ENCODE measurements at regions not wholly inside any gene's neighbourhood (a gene's known extent, or its start where the extent isn't known, plus 50 kb on each side); places are given as distances from the start of the nearest gene placed in this dataset.
"Not testable (repeated sequence)": the region's sequence is repeated elsewhere in the genome, so short reads cannot be mapped to it uniquely, and the experiment has no call there.

- H3K36me3 ChIP-seq (ENCODE audit: insufficient read depth, low read length, poor library complexity, severe bottlenecking) = no peaks in the 10 kb centered on the region
- DNase-seq (ENCODE audit: low spot score) = no peak
- intact Hi-C loops (cut with micrococcal nuclease; ENCODE audit: unreplicated experiment) = no loop called here
- CTCF ChIA-PET = no interaction called here
- no peak overlapping the region for H3K4me3 ChIP-seq (ENCODE audit: low read depth, low read length, poor library complexity, severe bottlenecking)
- H3K9me3 ChIP-seq (ENCODE audit: low read depth, low read length, poor library complexity, severe bottlenecking) = no peaks in the 10 kb centered on the region
- no TSS peak for BruUV-seq (replicated peaks)
- TF ChIP-seq, protein P1, sequence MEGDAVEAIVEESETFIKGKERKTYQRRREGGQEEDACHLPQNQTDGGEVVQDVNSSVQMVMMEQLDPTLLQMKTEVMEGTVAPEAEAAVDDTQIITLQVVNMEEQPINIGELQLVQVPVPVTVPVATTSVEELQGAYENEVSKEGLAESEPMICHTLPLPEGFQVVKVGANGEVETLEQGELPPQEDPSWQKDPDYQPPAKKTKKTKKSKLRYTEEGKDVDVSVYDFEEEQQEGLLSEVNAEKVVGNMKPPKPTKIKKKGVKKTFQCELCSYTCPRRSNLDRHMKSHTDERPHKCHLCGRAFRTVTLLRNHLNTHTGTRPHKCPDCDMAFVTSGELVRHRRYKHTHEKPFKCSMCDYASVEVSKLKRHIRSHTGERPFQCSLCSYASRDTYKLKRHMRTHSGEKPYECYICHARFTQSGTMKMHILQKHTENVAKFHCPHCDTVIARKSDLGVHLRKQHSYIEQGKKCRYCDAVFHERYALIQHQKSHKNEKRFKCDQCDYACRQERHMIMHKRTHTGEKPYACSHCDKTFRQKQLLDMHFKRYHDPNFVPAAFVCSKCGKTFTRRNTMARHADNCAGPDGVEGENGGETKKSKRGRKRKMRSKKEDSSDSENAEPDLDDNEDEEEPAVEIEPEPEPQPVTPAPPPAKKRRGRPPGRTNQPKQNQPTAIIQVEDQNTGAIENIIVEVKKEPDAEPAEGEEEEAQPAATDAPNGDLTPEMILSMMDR (conservative IDR thresholded peaks at IDR 0.05; ENCODE audit: low read depth, low read length) = no peak
- no peak for TF ChIP-seq EZH2 (IDR thresholded peaks at IDR 0.05; ENCODE audit: borderline replicate concordance, low read depth, low read length, poor library complexity, severe bottlenecking)
- no peak overlapping the region for H3K27ac ChIP-seq (ENCODE audit: low read depth, low read length, poor library complexity, severe bottlenecking)
- POLR2A ChIA-PET (ENCODE audit: low non-redundant PET) = no interaction called here
- no peaks in the 10 kb centered on the region for H3K27me3 ChIP-seq (replicated peaks; ENCODE audit: insufficient read depth, low read depth, low read length, poor library complexity)
- no peaks in the 10 kb centered on the region for H3K4me1 ChIP-seq (ENCODE audit: insufficient read depth, low read length, poor library complexity, severe bottlenecking)
These were observed 172.0 kb upstream of the MAGEB16 start for GRCh38 chrX:35626124-35626523.

GRCh38 chrX:35635971-35636370 lies 162.2 kb upstream of the MAGEB16 start:
- intact Hi-C loops (cut with micrococcal nuclease; ENCODE audit: unreplicated experiment); H3K4me3 ChIP-seq (ENCODE audit: low read depth, low read length, poor library complexity, severe bottlenecking); H3K36me3 ChIP-seq (ENCODE audit: insufficient read depth, low read length, poor library complexity, severe bottlenecking); DNase-seq (ENCODE audit: low spot score); H3K9me3 ChIP-seq (ENCODE audit: low read depth, low read length, poor library complexity, severe bottlenecking); H3K27ac ChIP-seq (ENCODE audit: low read depth, low read length, poor library complexity, severe bottlenecking); CTCF ChIA-PET; POLR2A ChIA-PET (ENCODE audit: low non-redundant PET); H3K4me1 ChIP-seq (ENCODE audit: insufficient read depth, low read length, poor library complexity, severe bottlenecking); H3K27me3 ChIP-seq (replicated peaks; ENCODE audit: insufficient read depth, low read depth, low read length, poor library complexity); BruUV-seq (replicated peaks): not testable (repeated sequence)

DNA sequence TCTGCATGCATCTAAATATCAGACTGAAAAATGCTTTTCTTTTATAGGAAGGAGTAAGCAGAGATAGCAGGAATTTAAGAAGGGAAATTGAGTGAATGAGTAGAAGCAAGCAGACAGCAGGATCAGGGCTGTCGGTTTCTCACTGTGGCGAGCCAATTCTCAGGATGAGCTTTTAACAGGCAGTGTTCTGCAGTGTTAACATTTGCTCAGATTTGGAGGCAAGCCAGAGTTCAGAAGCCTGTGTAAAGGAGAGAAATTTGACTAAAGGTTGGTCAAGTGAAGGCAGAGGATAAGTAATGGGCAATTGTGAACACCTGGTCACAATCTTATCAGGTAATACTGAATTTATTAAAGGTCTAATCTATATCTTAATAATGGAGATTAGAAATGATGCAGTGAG lies 133.3 kb upstream of the MAGEB16 start:
- TF ChIP-seq, protein P1 (conservative IDR thresholded peaks at IDR 0.05; ENCODE audit: low read depth, low read length) = no peak
- no peak for TF ChIP-seq EZH2 (IDR thresholded peaks at IDR 0.05; ENCODE audit: borderline replicate concordance, low read depth, low read length, poor library complexity, severe bottlenecking)

GRCh38 chrX:35665311-35665710 lies 132.8 kb upstream of the MAGEB16 start:
- Histone ChIP-seq H3K27ac (ENCODE audit: low read depth, low read length, poor library complexity, severe bottlenecking) (no peak overlapping the region), H3K4me3 (ENCODE audit: low read depth, low read length, poor library complexity, severe bottlenecking) (no peak overlapping the region), H3K27me3 (replicated peaks; ENCODE audit: insufficient read depth, low read depth, low read length, poor library complexity) (no peaks in the 10 kb centered on the region), H3K4me1 (ENCODE audit: insufficient read depth, low read length, poor library complexity, severe bottlenecking) (no peaks in the 10 kb centered on the region), H3K36me3 (ENCODE audit: insufficient read depth, low read length, poor library complexity, severe bottlenecking) (no peaks in the 10 kb centered on the region), H3K9me3 (ENCODE audit: low read depth, low read length, poor library complexity, severe bottlenecking) (peaks cover 5% of the 10 kb centered on the region)
- DNase-seq (ENCODE audit: low spot score) = peak; percentile 2
- POLR2A ChIA-PET (ENCODE audit: low non-redundant PET) = no interaction called here
- intact Hi-C loops (cut with micrococcal nuclease; ENCODE audit: unreplicated experiment) = no loop called here
- no peak for TF ChIP-seq EZH2 (IDR thresholded peaks at IDR 0.05; ENCODE audit: borderline replicate concordance, low read depth, low read length, poor library complexity, severe bottlenecking)
- TF ChIP-seq, protein P1 (conservative IDR thresholded peaks at IDR 0.05; ENCODE audit: low read depth, low read length) = no peak
- CTCF ChIA-PET = no interaction called here
- BruUV-seq (replicated peaks) = no TSS peak

More for the DNA sequence above, 133.3 kb upstream of the MAGEB16 start:
- peaks cover 5% of the 10 kb centered on the region for H3K9me3 ChIP-seq (ENCODE audit: low read depth, low read length, poor library complexity, severe bottlenecking)
- DNase-seq (ENCODE audit: low spot score) = peak; percentile 1
- no peaks in the 10 kb centered on the region for H3K36me3 ChIP-seq (ENCODE audit: insufficient read depth, low read length, poor library complexity, severe bottlenecking)
- no peaks in the 10 kb centered on the region for H3K4me1 ChIP-seq (ENCODE audit: insufficient read depth, low read length, poor library complexity, severe bottlenecking)
- CTCF ChIA-PET = no interaction called here
- intact Hi-C loops (cut with micrococcal nuclease; ENCODE audit: unreplicated experiment) = no loop called here
- no peak overlapping the region for H3K4me3 ChIP-seq (ENCODE audit: low read depth, low read length, poor library complexity, severe bottlenecking)
- BruUV-seq (replicated peaks) = no TSS peak
- H3K27me3 ChIP-seq (replicated peaks; ENCODE audit: insufficient read depth, low read depth, low read length, poor library complexity) = no peaks in the 10 kb centered on the region
- POLR2A ChIA-PET (ENCODE audit: low non-redundant PET) = no interaction called here
- H3K27ac ChIP-seq (ENCODE audit: low read depth, low read length, poor library complexity, severe bottlenecking) = no peak overlapping the region
